Transverse colon (tissue), 4 donors: ENCODE measurements at regions not wholly inside any gene's neighbourhood (a gene's known extent, or its start where the extent isn't known, plus 50 kb on each side); places are given as distances from the start of the nearest gene placed in this dataset.
A peak's percentile ranks its signal among the peaks of the same experiment; 100 is the strongest.
"Not testable (repeated sequence)": the region's sequence is repeated elsewhere in the genome, so short reads cannot be mapped to it uniquely, and the experiment has no call there.

Source experiments
- DNase-seq: peaks from one replicate; pipeline ENCODE4 v3.0.0-alpha.2; 2019
- H3K27ac ChIP-seq, 4 donors: fragments of 200-600 bp; sonication (generic); 2 replicates each; pipeline ENCODE4 v1.5.1; 2016 to 2018; ENCODE audit warnings: inconsistent platforms in 4 of 4
- H3K27me3 ChIP-seq: fragments of 200-600 bp; sonication (generic); 2 replicates; pipeline ENCODE4 v1.5.1; 2017; ENCODE audit warnings: inconsistent platforms
- H3K36me3 ChIP-seq, 4 donors: fragments of 200-600 bp; sonication (generic); 2 replicates each; pipeline ENCODE4 v1.5.1; 2017 to 2019; ENCODE audit warnings: inconsistent platforms in 4 of 4
- H3K4me1 ChIP-seq, 4 donors: fragments of 200-600 bp; sonication (generic); 2 replicates each; pipeline ENCODE4 v1.5.1; 2017 to 2020; ENCODE audit warnings: inconsistent platforms in 4 of 4
- H3K4me3 ChIP-seq, 4 donors: fragments of 200-600 bp; sonication (generic); 1 replicate in 1 of 4; 2 replicates in 3 of 4; pipeline versions ENCODE4 v1.5.1 to v1.6.1; 2017 to 2019; ENCODE audit warnings: inconsistent platforms in 4 of 4
- H3K9me3 ChIP-seq, 2 donors: fragments of 200-600 bp; sonication (generic); 2 replicates each; pipeline ENCODE4 v1.5.1; 2017 to 2019; ENCODE audit warnings: inconsistent platforms in 2 of 2
- CTCF ChIP-seq, 5 experiments: fragments of 200-600 bp in 3 of 5; fragments of 450-650 bp in 2 of 5; sonication (generic) in 3 of 5; IDR thresholded peaks; 1 replicate in 2 of 5; 2 replicates in 3 of 5; pipeline ENCODE4 v1.5.1; 2016 to 2017; ENCODE audit warnings: antibody characterized with exemption in 5 of 5, inconsistent platforms in 3 of 5, mild to moderate bottlenecking in 2 of 5, moderate library complexity in 1 of 5
- EP300 ChIP-seq: sonication (generic); formaldehyde crosslinking; IDR thresholded peaks from one replicate; pipeline ENCODE4 v1.6.1; 2017; ENCODE audit warnings: antibody characterized with exemption, low read depth
- POLR2A ChIP-seq: fragments of 450-650 bp; IDR thresholded peaks from one replicate; pipeline ENCODE4 v1.6.1; 2016; ENCODE audit warnings: antibody characterized with exemption, mild to moderate bottlenecking, moderate library complexity
- POLR2AphosphoS5 ChIP-seq, 3 donors: sonication (generic); formaldehyde crosslinking; IDR thresholded peaks; one replicate each; pipeline ENCODE4 v1.6.1; 2016; ENCODE audit warnings: antibody characterized with exemption in 3 of 3
- WGBS, 2 donors: methylation state at CpG; one replicate each; pipeline ENCODE4 v1.1.5; 2018; ENCODE audit warnings: low coverage in 1 of 2; 5-methylcytosine and 5-hydroxymethylcytosine counted together
- in situ Hi-C, 4 donors: fragments of 200-750 bp; cut with MboI; loops; one replicate each; pipeline versions ENCODE4 v1.15.0 to v1.15.1; 2017; ENCODE audit warnings: low sequenced_read_pairs in 3 of 4, low pct_ligation_motif_present in 1 of 4, low pct_unique_long_range_greater_than_20kb in 1 of 4
- intact Hi-C: fragments of 100-400 bp; cut with DNase I; formaldehyde crosslinking; loops from one replicate; pipeline ENCODE4 v1.15.1; 2023; ENCODE audit warnings: low total_unique reads

GRCh38 chr10:28179743-28180099, 123.1 kb downstream of the MPP7 start:
- Histone ChIP-seq H3K4me1 (peaks cover 0 to 16% (median 9%) of the 10 kb centered on the region in 4 donors), H3K9me3 (no peaks in the 10 kb centered on the region), H3K27me3 (no peaks in the 10 kb centered on the region), H3K4me3 (no peak overlapping the region), H3K27ac (no peak overlapping the region), H3K36me3 (no peaks in the 10 kb centered on the region)
- TF ChIP-seq EP300 = no peak
- peak in 2 of 5 experiments; percentile 5 to 16 for TF ChIP-seq CTCF (IDR thresholded peaks at IDR 0.05)
- in situ Hi-C loops (loop anchor here in 3 of 4 donors (25.0 kb wide), 1 partner anchor 442 kb away; the partner anchor contains the start of gene MKX (in 3 of the 3)), intact Hi-C loops (loop anchor here (10.0 kb wide), 1 partner anchor 435 kb away; the partner anchor contains the start of gene MKX)
- no peak for DNase-seq

GRCh38 chr10:28179006-28179742, 123.7 kb downstream of the MPP7 start:
- H3K4me3 ChIP-seq = no peak overlapping the region
- peaks cover 0 to 16% (median 9%) of the 10 kb centered on the region in 4 donors for H3K4me1 ChIP-seq
- intact Hi-C loops = loop anchor here (10.0 kb wide), 1 partner anchor 434 kb away; the partner anchor contains the start of gene MKX
- H3K27me3 ChIP-seq = no peaks in the 10 kb centered on the region
- DNase-seq = no peak
- H3K9me3 ChIP-seq = no peaks in the 10 kb centered on the region
- 18 to 19% methylated on average over 4 of the region's 4 CpGs for WGBS, 2 donors
- no peak for TF ChIP-seq POLR2AphosphoS5 (IDR thresholded peaks at IDR 0.05)
- TF ChIP-seq EP300 = no peak
- TF ChIP-seq CTCF (IDR thresholded peaks at IDR 0.05) = peak; percentile 64 to 81 (median 73)
- no peaks in the 10 kb centered on the region for H3K36me3 ChIP-seq
- in situ Hi-C loops = loop anchor here in 3 of 4 donors (25.0 kb wide), 1 partner anchor 442 kb away; the partner anchor contains the start of gene MKX (in 3 of the 3)
- H3K27ac ChIP-seq = peak overlapping the region in 2 of 4 donors; percentile 13 to 44

GRCh38 chr10:28177944-28178637, 124.8 kb downstream of the MPP7 start:
- WGBS, 2 donors = 29 to 64% methylated on average over 1 to 4 of the region's 4 CpGs
- H3K4me1 ChIP-seq = peaks cover 0 to 16% (median 9%) of the 10 kb centered on the region in 4 donors
- no peak for TF ChIP-seq POLR2A
- no peak for TF ChIP-seq POLR2AphosphoS5 (IDR thresholded peaks at IDR 0.05)
- TF ChIP-seq EP300 = no peak
- TF ChIP-seq CTCF (IDR thresholded peaks at IDR 0.05) = no peak

GRCh38 chr10:28176498-28176897, 126.4 kb downstream of the MPP7 start:
- not testable (repeated sequence) for H3K27ac ChIP-seq, H3K27me3 ChIP-seq, H3K36me3 ChIP-seq, DNase-seq, H3K9me3 ChIP-seq, H3K4me3 ChIP-seq
- peaks cover 0 to 25% (median 10%) of the 10 kb centered on the region in 4 donors for H3K4me1 ChIP-seq
- in situ Hi-C loops (loop anchor here in 3 of 4 donors (25.0 kb wide), 1 partner anchor 439 kb away; the partner anchor contains the start of gene MKX (in 3 of the 3)), intact Hi-C loops (loop anchor here (10.0 kb wide), 1 partner anchor 432 kb away; the partner anchor contains the start of gene MKX)
- 91% methylated on average over 4 of the region's 4 CpGs; no CpG with 5 or more reads in 1 of the 2 donors for WGBS, 2 donors

More at GRCh38 chr10:28177944-28178637, 124.8 kb downstream of the MPP7 start:
- in situ Hi-C loops (loop anchor here in 3 of 4 donors (25.0 kb wide), 1 partner anchor 441 kb away; the partner anchor contains the start of gene MKX (in 3 of the 3)), intact Hi-C loops (loop anchor here (10.0 kb wide), 1 partner anchor 433 kb away; the partner anchor contains the start of gene MKX)
- Histone ChIP-seq H3K4me3 (peak overlapping the region in 1 of 4 donors; percentile 30), H3K9me3 (no peaks in the 10 kb centered on the region), H3K36me3 (no peaks in the 10 kb centered on the region), H3K27me3 (no peaks in the 10 kb centered on the region), H3K27ac (peak overlapping the region in 3 of 4 donors; percentile 1 to 44 (median 13))
- no peak for DNase-seq
